Kidney capillary endothelial cell (primary cell): ENCODE measurements at regions not wholly inside any gene's neighbourhood (a gene's known extent, or its start where the extent isn't known, plus 50 kb on each side); places are given as distances from the start of the nearest gene placed in this dataset.
"Not testable (repeated sequence)": the region's sequence is repeated elsewhere in the genome, so short reads cannot be mapped to it uniquely, and the experiment has no call there.

ENCODE experiments used
- DNase-seq: peaks from one replicate; pipeline ENCODE4 v3.0.0-alpha.2; 2018; ENCODE audit warnings: low spot score

- no peak for DNase-seq
Measured at GRCh38 chr21:25234857-25235801, 372.2 kb downstream of the MRPL39 start.

GRCh38 chr21:25220954-25221353 lies 386.3 kb downstream of the MRPL39 start:
- DNase-seq = no peak

- no peak for DNase-seq
Measured at GRCh38 chr21:25220169-25220568, 387.1 kb downstream of the MRPL39 start.

GRCh38 chr21:25215698-25216384 lies 391.4 kb downstream of the MRPL39 start:
- DNase-seq = no peak

GRCh38 chr21:25214676-25215075 lies 392.6 kb downstream of the MRPL39 start:
- no peak for DNase-seq

GRCh38 chr21:25199944-25200343 lies 407.3 kb downstream of the MRPL39 start:
- no peak for DNase-seq

- DNase-seq = no peak
Measured at GRCh38 chr21:25191141-25191540, 416.1 kb downstream of the MRPL39 start.

- DNase-seq = no peak
Measured at GRCh38 chr21:25189497-25189896, 417.8 kb downstream of the MRPL39 start.

- no peak for DNase-seq
Measured at GRCh38 chr21:25188677-25189079, 418.6 kb downstream of the MRPL39 start.

- no peak for DNase-seq
Measured at GRCh38 chr21:25186273-25186672, 421.0 kb downstream of the MRPL39 start.

GRCh38 chr21:25183577-25183976 lies 423.7 kb downstream of the MRPL39 start:
- DNase-seq = no peak

- not testable (repeated sequence) for DNase-seq
Measured at GRCh38 chr21:25181690-25182089, 425.6 kb downstream of the MRPL39 start.

GRCh38 chr21:25179116-25179515 lies 428.2 kb downstream of the MRPL39 start:
- no peak for DNase-seq

- no peak for DNase-seq
Measured at GRCh38 chr21:25176637-25177412, 430.5 kb downstream of the MRPL39 start.

GRCh38 chr21:25175938-25176337 lies 431.3 kb downstream of the MRPL39 start:
- no peak for DNase-seq

GRCh38 chr21:25171438-25171837 lies 435.8 kb downstream of the MRPL39 start:
- no peak for DNase-seq

- DNase-seq = no peak
Measured at GRCh38 chr21:25170681-25171080, 436.6 kb downstream of the MRPL39 start.

- no peak for DNase-seq
Measured at GRCh38 chr21:25169370-25169769, 437.9 kb downstream of the MRPL39 start.

- DNase-seq = not testable (repeated sequence)
Measured at GRCh38 chr21:25166904-25167303, 440.4 kb downstream of the MRPL39 start.

GRCh38 chr21:25161571-25161970 lies 445.7 kb downstream of the MRPL39 start:
- no peak for DNase-seq

- not testable (repeated sequence) for DNase-seq
Measured at GRCh38 chr21:25155020-25155419, 452.3 kb downstream of the MRPL39 start.

- no peak for DNase-seq
Measured at GRCh38 chr21:25149022-25149421, 458.3 kb downstream of the MRPL39 start.
